HepG2 (cell line): ENCODE measurements at regions not wholly inside any gene's neighbourhood (a gene's known extent, or its start where the extent isn't known, plus 50 kb on each side); places are given as distances from the start of the nearest gene placed in this dataset.

ENCODE experiments used
- ATAC-seq: fragments of 200-7000 bp; cut with Tn5 transposase; 3 replicates; pipeline ENCODE4 v1.9.1; 2020; ENCODE audit warnings: mild to moderate bottlenecking, moderate library complexity
- BruUV-seq: library from RNA; stranded (reverse); fragments of 400-500 nt; replicated peaks from 2 replicates; lab custom pipeline; 2021; lab: Mats Ljungman, UMichigan
- CTCF ChIA-PET: fragments of 300-600 bp; formaldehyde crosslinking; extraction: SDS; loops from one replicate; lab custom pipeline; 2021; ENCODE audit warnings: low total read pairs, inconsistent platforms, low intra/inter-chr PET ratio; lab: Yijun Ruan, JAX
- POLR2A ChIA-PET: fragments of 350-600 bp; sonication (Branson Sonifier 250); formaldehyde crosslinking; loops from one replicate; lab custom pipeline; 2020; ENCODE audit warnings: antibody characterized with exemption, inconsistent platforms; lab: Yijun Ruan, JAX
- DNase-seq: peaks from one replicate; pipeline ENCODE4 v3.0.0-alpha.2; 2015; ENCODE audit warnings: low spot score
- FAIRE-seq: peaks from 3 replicates; lab custom pipeline; 2011; peaks lifted over from hg19 to GRCh38; lab: Jason Lieb, UNC
- H2AFZ ChIP-seq: one replicate; pipeline ENCODE4 v1.6.1; 2011; ENCODE audit warnings: low read length, inconsistent platforms
- H3K27ac ChIP-seq: fragments of 300-600 bp; 3 replicates; pipeline ENCODE4 v1.8.0; 2011; ENCODE audit warnings: mixed run types, mild to moderate bottlenecking, mixed read lengths, low read length, inconsistent platforms; ENCODE audit not compliant: insufficient read depth; ENCODE audit errors: extremely low read length
- H3K27me3 ChIP-seq, 2 experiments: fragments of 200-600 bp in 1 of 2; 2 replicates in 1 of 2; 3 replicates in 1 of 2; pipeline versions ENCODE4 v1.6.0 to v1.8.0; 2011; ENCODE audit warnings: low read length in 2 of 2, mild to moderate bottlenecking in 2 of 2, moderate library complexity in 2 of 2, inconsistent platforms in 1 of 2; ENCODE audit not compliant: insufficient read depth in 2 of 2, control insufficient read depth in 1 of 2
- H3K36me3 ChIP-seq, 2 experiments: fragments of 200-600 bp in 1 of 2; replicated peaks in 1 of 2; 2 replicates in 1 of 2; 3 replicates in 1 of 2; pipeline versions ENCODE4 v1.5.1 to v1.8.0; 2011; ENCODE audit warnings: low read length in 2 of 2, inconsistent platforms in 1 of 2; ENCODE audit not compliant: insufficient read depth in 2 of 2, control insufficient read depth in 1 of 2
- H3K4me1 ChIP-seq: 2 replicates; pipeline ENCODE4 v1.5.1; 2012; ENCODE audit warnings: low read length, inconsistent platforms; ENCODE audit not compliant: insufficient read depth
- H3K4me2 ChIP-seq: 2 replicates; pipeline ENCODE4 v1.6.0; 2011; ENCODE audit warnings: low read depth, low read length, inconsistent platforms
- H3K4me3 ChIP-seq, 3 experiments: fragments of 200-600 bp in 1 of 3; sonication (generic), shearing (Covaris generic) in 1 of 3; replicated peaks in 1 of 3; 2 replicates each; pipeline ENCODE4 v1.5.1; 2011 to 2016; ENCODE audit warnings: low read length in 3 of 3, inconsistent platforms in 2 of 3, low read depth in 2 of 3, mild to moderate bottlenecking in 2 of 3, control low read depth in 1 of 3, mixed read lengths in 1 of 3; ENCODE audit not compliant: insufficient read depth in 1 of 3
- H3K79me2 ChIP-seq: one replicate; pipeline ENCODE4 v1.6.1; 2011; ENCODE audit warnings: low read length, inconsistent platforms; ENCODE audit not compliant: insufficient read depth
- H3K9ac ChIP-seq: 2 replicates; pipeline ENCODE4 v1.6.0; 2011; ENCODE audit warnings: mild to moderate bottlenecking, low read depth, low read length, inconsistent platforms; ENCODE audit not compliant: insufficient read depth
- H3K9me3 ChIP-seq: 2 replicates; pipeline ENCODE4 v1.5.1; 2012; ENCODE audit warnings: mild to moderate bottlenecking, low read length
- H4K20me1 ChIP-seq: 2 replicates; pipeline ENCODE4 v1.6.0; 2011; ENCODE audit warnings: inconsistent platforms, mild to moderate bottlenecking, low read length, moderate library complexity; ENCODE audit not compliant: insufficient read depth
- HOXA5 ChIP-seq: sonication (generic); formaldehyde crosslinking; IDR thresholded peaks from 2 replicates; pipeline ENCODE4 v1.4.0; 2020; ENCODE audit warnings: missing genetic modification reagents
- KLF9 ChIP-seq: IDR thresholded peaks from 2 replicates; pipeline ENCODE4 v1.6.1; 2016; ENCODE audit warnings: low read depth
- THAP7 ChIP-seq: sonication (generic); formaldehyde crosslinking; IDR thresholded peaks from 2 replicates; pipeline ENCODE4 v1.8.1; 2023; ENCODE audit warnings: mild to moderate bottlenecking, missing genetic modification reagents
- WGBS: methylation state at CpG from one replicate; pipeline ENCODE4 v1.1.6; 2017; ENCODE audit warnings: low lambda C conversion rate; 5-methylcytosine and 5-hydroxymethylcytosine counted together
- in situ Hi-C: cut with HindIII; loops from 2 replicates; pipeline ENCODE4 v1.10.0; 2017; ENCODE audit warnings: low pct_unique_long_range_greater_than_20kb; ENCODE audit not compliant: extremely low pct_ligation_motif_present
- intact Hi-C: fragments of 100-400 bp; cut with micrococcal nuclease; formaldehyde crosslinking; loops from one replicate; pipeline ENCODE4 v1.10.0; 2022; ENCODE audit not compliant: unreplicated experiment
- TF ChIP-seq, protein P1 (sequence below): sonication (generic); formaldehyde crosslinking; IDR thresholded peaks from 2 replicates; pipeline ENCODE4 v1.8.0; 2022; ENCODE audit warnings: mild to moderate bottlenecking, missing genetic modification reagents, moderate library complexity

DNA sequence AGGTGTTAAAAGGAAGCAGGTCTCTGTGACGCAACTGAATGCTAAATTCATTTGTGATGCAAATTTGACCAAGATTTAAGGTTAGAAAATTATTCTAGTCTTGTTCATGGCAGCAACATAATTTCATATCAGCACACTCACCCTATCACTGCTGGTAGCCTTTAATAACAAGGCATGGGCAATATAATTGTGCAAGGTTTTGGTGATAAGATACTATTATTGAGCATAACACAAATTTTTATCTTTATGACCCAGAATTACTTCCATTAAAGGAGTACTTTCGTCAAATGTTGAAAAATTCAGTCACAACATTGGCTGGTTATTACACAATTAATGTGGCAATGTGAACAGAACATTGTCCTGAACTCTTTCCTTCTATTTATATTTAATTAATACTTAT is 96.0 kb upstream of the PAM start (continued):
- TF ChIP-seq, protein P1, sequence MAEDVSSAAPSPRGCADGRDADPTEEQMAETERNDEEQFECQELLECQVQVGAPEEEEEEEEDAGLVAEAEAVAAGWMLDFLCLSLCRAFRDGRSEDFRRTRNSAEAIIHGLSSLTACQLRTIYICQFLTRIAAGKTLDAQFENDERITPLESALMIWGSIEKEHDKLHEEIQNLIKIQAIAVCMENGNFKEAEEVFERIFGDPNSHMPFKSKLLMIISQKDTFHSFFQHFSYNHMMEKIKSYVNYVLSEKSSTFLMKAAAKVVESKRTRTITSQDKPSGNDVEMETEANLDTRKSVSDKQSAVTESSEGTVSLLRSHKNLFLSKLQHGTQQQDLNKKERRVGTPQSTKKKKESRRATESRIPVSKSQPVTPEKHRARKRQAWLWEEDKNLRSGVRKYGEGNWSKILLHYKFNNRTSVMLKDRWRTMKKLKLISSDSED: no peak
- TF ChIP-seq HOXA5 (CRISPR knock-in tag) (no peak), THAP7 (CRISPR knock-in tag) (no peak)

DNA sequence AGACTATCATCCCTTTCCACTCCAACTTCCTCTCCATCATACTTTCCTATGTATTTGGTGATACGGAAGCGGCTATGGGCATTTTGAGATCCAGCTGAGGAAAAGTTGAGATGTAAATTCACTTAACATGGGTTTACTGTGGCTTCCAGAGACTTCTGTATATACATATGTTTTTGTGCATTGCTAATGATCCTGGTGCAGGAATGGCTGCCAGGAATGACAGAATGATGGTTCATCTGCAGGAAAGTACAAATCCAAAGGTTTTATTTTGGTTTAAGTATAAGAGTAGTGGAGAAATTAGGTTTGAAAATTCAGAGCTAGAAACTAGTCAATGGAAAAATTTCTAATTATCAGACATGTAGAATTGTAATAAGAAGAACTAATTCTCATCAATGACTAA is 95.0 kb upstream of the PAM start:
- no peaks in the 10 kb centered on the region for H3K27me3 ChIP-seq
- DNase-seq: no peak
- no peak overlapping the region for H3K4me3 ChIP-seq
- no peak overlapping the region for H3K4me2 ChIP-seq
- intact Hi-C loops: no loop called here
- POLR2A ChIA-PET: no interaction called here
- CTCF ChIA-PET: no interaction called here
- no peaks in the 10 kb centered on the region for H4K20me1 ChIP-seq
- WGBS: 68% methylated on average over 2 of the region's 2 CpGs
- no peak overlapping the region for H2AFZ ChIP-seq
- H3K4me1 ChIP-seq: no peaks in the 10 kb centered on the region
- H3K9ac ChIP-seq: no peak overlapping the region
- BruUV-seq: no TSS peak
- no peaks in the 10 kb centered on the region for H3K36me3 ChIP-seq
- no peaks in the 10 kb centered on the region for H3K79me2 ChIP-seq
- no peak for ATAC-seq
- TF ChIP-seq KLF9 (CRISPR knock-in tag): no peak
- TF ChIP-seq, all 625 proteins: peak for 0
- Histone ChIP-seq H3K27ac (no peak overlapping the region), H3K9me3 (no peaks in the 10 kb centered on the region)
- FAIRE-seq: no peak
- in situ Hi-C loops: no loop called here
